Right cardiac atrium (tissue), 5 donors: ENCODE measurements at regions not wholly inside any gene's neighbourhood (a gene's known extent, or its start where the extent isn't known, plus 50 kb on each side); places are given as distances from the start of the nearest gene placed in this dataset.

Source experiments
- ATAC-seq, 2 donors: fragments of 200-7000 bp; cut with Tn5 transposase; one replicate each; pipeline versions ENCODE4 v1.8.0 to v1.9.1; 2020; ENCODE audit warnings: moderate library complexity in 2 of 2, mild to moderate bottlenecking in 1 of 2
- DNase-seq, 3 donors: peaks; one replicate each; pipeline ENCODE4 v3.0.0-alpha.2; 2020
- H3K27ac ChIP-seq: one replicate; pipeline ENCODE4 v1.5.1; 2013; ENCODE audit warnings: mild to moderate bottlenecking, low read length, control low read depth, moderate library complexity
- H3K27me3 ChIP-seq: one replicate; pipeline ENCODE4 v1.6.1; 2013; ENCODE audit not compliant: control insufficient read depth, insufficient read depth
- H3K4me1 ChIP-seq: one replicate; pipeline ENCODE4 v1.6.1; 2013; ENCODE audit warnings: low read length; ENCODE audit not compliant: control insufficient read depth, insufficient read depth
- H3K4me3 ChIP-seq: one replicate; pipeline ENCODE4 v1.5.1; 2013; ENCODE audit warnings: low read length, control low read depth
- H3K9me3 ChIP-seq: one replicate; pipeline ENCODE4 v1.6.1; 2013; ENCODE audit warnings: low read length; ENCODE audit not compliant: control insufficient read depth
- WGBS: extraction: QIAGEN DNeasy Blood & Tissue Kit; methylation state at CpG from one replicate; pipeline ENCODE4 v1.1.7; 2013; 5-methylcytosine and 5-hydroxymethylcytosine counted together
- intact Hi-C, 4 donors: fragments of 100-400 bp; cut with DNase I; formaldehyde crosslinking; loops; one replicate each; pipeline versions ENCODE4 v1.11.0 to v1.14.0; 2022 to 2023
- donor health status: healthy with polysubstance abuse.
- donor health status: DM: no; HTN: yes; CAD: no.
- donor health status: DM: no; HTN: no; CAD: no.
- donor health status: DM: no; HTN: yes; CAD: no; lungs with severe emphysema.
- donor health status: DM: yes; HTN: yes; CAD: no.

- WGBS: 98% methylated on average over 2 of the region's 2 CpGs
- intact Hi-C loops: no loop called here
- no peaks in the 10 kb centered on the region for H3K27me3 ChIP-seq
Observed at GRCh38 chr9:22204240-22204639, 195.1 kb upstream of the CDKN2B start.

GRCh38 chr9:22206833-22207232 lies 197.7 kb upstream of the CDKN2B start:
- Histone ChIP-seq H3K4me3 (no peak overlapping the region), H3K27me3 (no peaks in the 10 kb centered on the region), H3K4me1 (peaks cover 3% of the 10 kb centered on the region), H3K9me3 (no peaks in the 10 kb centered on the region), H3K27ac (no peak overlapping the region)
- ATAC-seq (no peak), DNase-seq (no peak)
- WGBS: 72% methylated on average over 5 of the region's 5 CpGs
- intact Hi-C loops: no loop called here

More at GRCh38 chr9:22204240-22204639, 195.1 kb upstream of the CDKN2B start:
- ATAC-seq (no peak), DNase-seq (no peak)
- Histone ChIP-seq H3K4me1 (peaks cover 3% of the 10 kb centered on the region), H3K4me3 (no peak overlapping the region), H3K9me3 (no peaks in the 10 kb centered on the region), H3K27ac (no peak overlapping the region)

GRCh38 chr9:22208846-22209585 lies 199.9 kb upstream of the CDKN2B start:
- ATAC-seq (no peak), DNase-seq (no peak)
- no peaks in the 10 kb centered on the region for H3K9me3 ChIP-seq
- intact Hi-C loops: no loop called here
- no peak overlapping the region for H3K27ac ChIP-seq
- H3K4me1 ChIP-seq: peaks cover 3% of the 10 kb centered on the region
- no peaks in the 10 kb centered on the region for H3K27me3 ChIP-seq
- WGBS: 94% methylated on average over 1 of the region's 1 CpG
- no peak overlapping the region for H3K4me3 ChIP-seq

- no peaks in the 10 kb centered on the region for H3K9me3 ChIP-seq
- intact Hi-C loops: no loop called here
- DNase-seq: no peak
- no peak overlapping the region for H3K27ac ChIP-seq
- H3K27me3 ChIP-seq: no peaks in the 10 kb centered on the region
- peaks cover 3% of the 10 kb centered on the region for H3K4me1 ChIP-seq
- no peak overlapping the region for H3K4me3 ChIP-seq
- ATAC-seq: no peak
- WGBS: 63% methylated on average over 1 of the region's 1 CpG
Observed at GRCh38 chr9:22210262-22210661, 201.2 kb upstream of the CDKN2B start.

- H3K4me1 ChIP-seq: peaks cover 3% of the 10 kb centered on the region
- DNase-seq: no peak
- intact Hi-C loops: no loop called here
- no peak overlapping the region for H3K4me3 ChIP-seq
- H3K27ac ChIP-seq: no peak overlapping the region
- WGBS: 83% methylated on average over 2 of the region's 2 CpGs
- no peaks in the 10 kb centered on the region for H3K27me3 ChIP-seq
- H3K9me3 ChIP-seq: no peaks in the 10 kb centered on the region
- ATAC-seq: no peak
Observed at GRCh38 chr9:22210936-22211335, 201.8 kb upstream of the CDKN2B start.

- 43% methylated on average over 4 of the region's 4 CpGs for WGBS
- no peaks in the 10 kb centered on the region for H3K27me3 ChIP-seq
- DNase-seq (no peak), ATAC-seq (no peak)
- H3K4me3 ChIP-seq: no peak overlapping the region
- H3K4me1 ChIP-seq: peaks cover 3% of the 10 kb centered on the region
- intact Hi-C loops: no loop called here
- no peaks in the 10 kb centered on the region for H3K9me3 ChIP-seq
- no peak overlapping the region for H3K27ac ChIP-seq
Observed at GRCh38 chr9:22211588-22212360, 202.7 kb upstream of the CDKN2B start.

GRCh38 chr9:22214021-22214420 lies 204.9 kb upstream of the CDKN2B start:
- ATAC-seq: no peak
- Histone ChIP-seq H3K4me3 (no peak overlapping the region), H3K4me1 (peaks cover 1% of the 10 kb centered on the region), H3K9me3 (no peaks in the 10 kb centered on the region), H3K27me3 (peaks cover 3% of the 10 kb centered on the region), H3K27ac (no peak overlapping the region)
- intact Hi-C loops: no loop called here
- DNase-seq: no peak
- WGBS: 92% methylated on average over 3 of the region's 3 CpGs

GRCh38 chr9:22214497-22215031 lies 205.5 kb upstream of the CDKN2B start:
- intact Hi-C loops: no loop called here
- H3K4me1 ChIP-seq: no peaks in the 10 kb centered on the region
- H3K4me3 ChIP-seq: no peak overlapping the region
- DNase-seq (no peak), ATAC-seq (no peak)
- peaks cover 3% of the 10 kb centered on the region for H3K27me3 ChIP-seq
- 50% methylated on average over 2 of the region's 2 CpGs for WGBS
- no peak overlapping the region for H3K27ac ChIP-seq
- no peaks in the 10 kb centered on the region for H3K9me3 ChIP-seq

GRCh38 chr9:22215521-22215920 lies 206.4 kb upstream of the CDKN2B start:
- 73% methylated on average over 3 of the region's 3 CpGs for WGBS
- H3K27ac ChIP-seq: no peak overlapping the region
- H3K27me3 ChIP-seq: peaks cover 3% of the 10 kb centered on the region
- ATAC-seq (no peak), DNase-seq (no peak)
- intact Hi-C loops: no loop called here
- H3K4me1 ChIP-seq: no peaks in the 10 kb centered on the region
- no peaks in the 10 kb centered on the region for H3K9me3 ChIP-seq
- H3K4me3 ChIP-seq: no peak overlapping the region

- intact Hi-C loops: no loop called here
- WGBS: 79% methylated on average over 8 of the region's 8 CpGs
- ATAC-seq: no peak
- peaks cover 3% of the 10 kb centered on the region for H3K27me3 ChIP-seq
- no peaks in the 10 kb centered on the region for H3K4me1 ChIP-seq
- H3K4me3 ChIP-seq: no peak overlapping the region
- no peak for DNase-seq
- no peaks in the 10 kb centered on the region for H3K9me3 ChIP-seq
- no peak overlapping the region for H3K27ac ChIP-seq
Observed at GRCh38 chr9:22216730-22217172, 207.6 kb upstream of the CDKN2B start.

- WGBS: 94% methylated on average over 2 of the region's 2 CpGs
Observed at GRCh38 chr9:22217254-22217653, 208.1 kb upstream of the CDKN2B start.

More at GRCh38 chr9:22217254-22217653, 208.1 kb upstream of the CDKN2B start:
- ATAC-seq (no peak), DNase-seq (no peak)
- Histone ChIP-seq H3K27me3 (peaks cover 3% of the 10 kb centered on the region), H3K4me1 (no peaks in the 10 kb centered on the region), H3K27ac (no peak overlapping the region), H3K4me3 (no peak overlapping the region), H3K9me3 (no peaks in the 10 kb centered on the region)
- intact Hi-C loops: no loop called here
